SK-N-SH (cell line): ENCODE measurements at regions not wholly inside any gene's neighbourhood (a gene's known extent, or its start where the extent isn't known, plus 50 kb on each side); places are given as distances from the start of the nearest gene placed in this dataset.

ENCODE experiments used
- CTCF ChIA-PET: fragments of 300-600, 350-600 bp; formaldehyde crosslinking; extraction: SDS; loops from one replicate; lab custom pipeline; 2021; lab: Yijun Ruan, JAX
- POLR2A ChIA-PET: fragments of 350-600 bp; sonication (Branson Sonifier 250); formaldehyde crosslinking; extraction: SDS; loops from one replicate; lab custom pipeline; 2020; ENCODE audit warnings: antibody characterized with exemption, inconsistent platforms; lab: Yijun Ruan, JAX
- DNase-seq: peaks from one replicate; pipeline ENCODE4 v3.0.0; 2012
- H2AFZ ChIP-seq: fragments of 200-600 bp; sonication (generic); 2 replicates; pipeline ENCODE4 v1.8.1; 2016; ENCODE audit warnings: antibody characterized with exemption, mild to moderate bottlenecking, low read depth
- H3F3A ChIP-seq: fragments of 200-600 bp; sonication (generic); replicated peaks from 2 replicates; pipeline ENCODE3; 2016; ENCODE audit warnings: antibody characterized with exemption, mild to moderate bottlenecking; ENCODE audit not compliant: insufficient read depth
- H3K27ac ChIP-seq, 2 experiments: fragments of 200-500 bp in 1 of 2; fragments of 200-600 bp in 1 of 2; sonication (Bioruptor generic) in 1 of 2; sonication (generic), shearing (Covaris generic) in 1 of 2; 2 replicates each; pipeline versions ENCODE4 v1.5.1 to v1.6.1; 2014 to 2016; ENCODE audit warnings: low read depth in 2 of 2, inconsistent platforms in 1 of 2, low read length in 1 of 2, mild to moderate bottlenecking in 1 of 2, mixed read lengths in 1 of 2
- H3K27me3 ChIP-seq: fragments of 200-600 bp; sonication (generic), shearing (Covaris generic); 2 replicates; pipeline ENCODE4 v1.6.1; 2016; ENCODE audit warnings: mixed run types; ENCODE audit not compliant: insufficient read depth
- H3K36me3 ChIP-seq, 2 experiments: fragments of 200-500 bp in 1 of 2; fragments of 200-600 bp in 1 of 2; sonication (Bioruptor generic) in 1 of 2; sonication (generic) in 1 of 2; replicated peaks in 1 of 2; 2 replicates each; pipeline versions ENCODE3 to v1.5.1; 2014 to 2016; ENCODE audit warnings: low read length in 1 of 2, mild to moderate bottlenecking in 1 of 2; ENCODE audit not compliant: insufficient read depth in 2 of 2, control insufficient read depth in 1 of 2
- H3K4me1 ChIP-seq, 2 experiments: fragments of 200-500 bp in 1 of 2; fragments of 200-600 bp in 1 of 2; sonication (Bioruptor generic) in 1 of 2; sonication (generic), shearing (Covaris generic) in 1 of 2; 2 replicates each; pipeline versions ENCODE4 v1.5.1 to v1.6.1; 2014 to 2016; ENCODE audit warnings: low read depth in 1 of 2, low read length in 1 of 2, mixed run types in 1 of 2; ENCODE audit not compliant: insufficient read depth in 2 of 2, control insufficient read depth in 1 of 2
- H3K4me2 ChIP-seq: fragments of 200-600 bp; sonication (generic), shearing (Covaris generic); 2 replicates; pipeline ENCODE4 v1.6.1; 2017; ENCODE audit warnings: mixed run types
- H3K4me3 ChIP-seq, 2 experiments: fragments of 200-500 bp in 1 of 2; fragments of 200-600 bp in 1 of 2; sonication (Bioruptor generic) in 1 of 2; sonication (generic), shearing (Covaris generic) in 1 of 2; 2 replicates each; pipeline versions ENCODE4 v1.5.1 to v1.8.1; 2014 to 2016; ENCODE audit warnings: low read depth in 2 of 2, inconsistent platforms in 1 of 2, low read length in 1 of 2, mild to moderate bottlenecking in 1 of 2, mixed read lengths in 1 of 2, moderate library complexity in 1 of 2
- H3K79me2 ChIP-seq: fragments of 200-600 bp; sonication (generic); 2 replicates; pipeline ENCODE4 v1.8.1; 2017; ENCODE audit warnings: mild to moderate bottlenecking; ENCODE audit not compliant: insufficient read depth
- H3K9ac ChIP-seq: fragments of 200-600 bp; sonication (generic); 2 replicates; pipeline ENCODE4 v1.6.1; 2017; ENCODE audit warnings: mixed run types
- H3K9me2 ChIP-seq: fragments of 200-600 bp; sonication (generic); 2 replicates; pipeline ENCODE4 v1.6.1; 2017; ENCODE audit warnings: mixed run types
- H3K9me3 ChIP-seq: fragments of 200-600 bp; sonication (generic); 2 replicates; pipeline ENCODE4 v1.6.1; 2017; ENCODE audit warnings: mixed run types, mild to moderate bottlenecking, moderate library complexity
- H4K20me1 ChIP-seq: fragments of 200-600 bp; sonication (generic); 2 replicates; pipeline ENCODE4 v1.6.1; 2017; ENCODE audit warnings: mild to moderate bottlenecking, mixed run types; ENCODE audit not compliant: insufficient read depth
- ELF1 ChIP-seq: IDR thresholded peaks from 2 replicates; pipeline ENCODE4 v1.4.0; 2012
- FOSL2 ChIP-seq: IDR thresholded peaks from 2 replicates; pipeline ENCODE4 v1.4.0; 2012; ENCODE audit warnings: low read depth, mild to moderate bottlenecking, moderate library complexity, borderline replicate concordance
- GABPA ChIP-seq: IDR thresholded peaks from 2 replicates; pipeline ENCODE4 v1.4.0; 2012; ENCODE audit warnings: low read depth, mild to moderate bottlenecking
- JUND ChIP-seq: IDR thresholded peaks from 2 replicates; pipeline ENCODE4 v1.4.0; 2012
- MEF2A ChIP-seq: IDR thresholded peaks from 2 replicates; pipeline ENCODE4 v1.4.0; 2012; ENCODE audit warnings: low read depth, borderline replicate concordance
- MXI1 ChIP-seq: IDR thresholded peaks from 2 replicates; pipeline ENCODE4 v1.6.1; 2012; ENCODE audit warnings: mild to moderate bottlenecking, low read depth, low read length, improper control_type of control experiment
- NRF1 ChIP-seq: IDR thresholded peaks from 2 replicates; pipeline ENCODE4 v1.6.1; 2012; ENCODE audit warnings: low read depth, mild to moderate bottlenecking, low read length
- RCOR1 ChIP-seq: fragments of 150-350 bp; IDR thresholded peaks from 2 replicates; pipeline ENCODE4 v1.6.1; 2017; ENCODE audit warnings: antibody characterized with exemption, low read length
- SMC3 ChIP-seq: IDR thresholded peaks from 2 replicates; pipeline ENCODE4 v1.6.1; 2012; ENCODE audit warnings: low read depth, low read length, improper control_type of control experiment
- TAF1 ChIP-seq: IDR thresholded peaks from 2 replicates; pipeline ENCODE4 v1.6.1; 2012; ENCODE audit warnings: low read depth, mild to moderate bottlenecking, low read length, moderate library complexity, borderline replicate concordance
- TCF12 ChIP-seq: IDR thresholded peaks from 2 replicates; pipeline ENCODE4 v1.4.0; 2012
- YY1 ChIP-seq: IDR thresholded peaks from 2 replicates; pipeline ENCODE4 v1.4.0; 2012; ENCODE audit warnings: low read depth, mild to moderate bottlenecking
- WGBS: methylation state at CpG from one replicate; pipeline ENCODE4 v1.1.6; 2017; ENCODE audit warnings: low lambda C conversion rate; 5-methylcytosine and 5-hydroxymethylcytosine counted together
- TF ChIP-seq, protein P1 (sequence below): IDR thresholded peaks from 2 replicates; pipeline ENCODE4 v1.4.0; 2012; ENCODE audit warnings: low read depth, borderline replicate concordance
- TF ChIP-seq, protein P2 (sequence below): IDR thresholded peaks from 2 replicates; pipeline ENCODE4 v1.4.0; 2012; ENCODE audit warnings: low read depth, borderline replicate concordance
- TF ChIP-seq, protein P3 (sequence below): fragments of 200-600 bp; sonication (generic); IDR thresholded peaks from 2 replicates; pipeline ENCODE4 v1.6.1; 2017; ENCODE audit warnings: antibody characterized with exemption, mild to moderate bottlenecking, moderate library complexity
- TF ChIP-seq, protein P4 (sequence below): IDR thresholded peaks from 2 replicates; pipeline ENCODE4; 2012
- TF ChIP-seq, protein P5 (sequence below): IDR thresholded peaks from 2 replicates; pipeline ENCODE4 v1.6.1; 2012; ENCODE audit warnings: mild to moderate bottlenecking, low read depth, low read length, moderate library complexity

DNA sequence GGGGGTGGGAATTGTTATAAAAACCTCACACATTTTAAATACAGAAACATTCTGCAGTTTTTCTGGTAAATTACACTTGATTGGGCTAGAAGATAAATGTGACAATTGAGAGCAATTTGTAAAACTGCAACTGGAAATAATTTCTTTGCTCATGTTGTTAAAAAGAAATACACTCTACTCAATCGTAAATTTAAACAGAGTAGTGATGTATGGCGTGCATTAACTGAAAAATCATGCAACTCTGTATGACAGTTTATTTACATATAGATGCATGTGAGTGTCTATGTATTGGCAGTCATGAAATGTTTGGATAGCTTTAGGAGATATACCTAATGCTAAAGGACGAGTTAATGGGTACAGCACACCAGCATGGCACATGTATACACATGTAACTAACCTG is 554.9 kb downstream of the PRELID2 start:
- CTCF ChIA-PET = no interaction called here
- no peak for DNase-seq
- 46% methylated on average over 3 of the region's 3 CpGs for WGBS
- Histone ChIP-seq H3K4me2 (no peak overlapping the region), H3K9me3 (no peaks in the 10 kb centered on the region), H3K79me2 (no peaks in the 10 kb centered on the region), H3K9me2 (no peaks in the 10 kb centered on the region), H3K27ac (no peak overlapping the region), H3K27me3 (no peaks in the 10 kb centered on the region), H3F3A (no peaks in the 10 kb centered on the region), H3K4me1 (no peaks in the 10 kb centered on the region), H2AFZ (no peak overlapping the region), H3K9ac (no peak overlapping the region), H3K36me3 (no peaks in the 10 kb centered on the region), H4K20me1 (no peaks in the 10 kb centered on the region), H3K4me3 (no peak overlapping the region)
- POLR2A ChIA-PET = no interaction called here
- TF ChIP-seq, protein P1, sequence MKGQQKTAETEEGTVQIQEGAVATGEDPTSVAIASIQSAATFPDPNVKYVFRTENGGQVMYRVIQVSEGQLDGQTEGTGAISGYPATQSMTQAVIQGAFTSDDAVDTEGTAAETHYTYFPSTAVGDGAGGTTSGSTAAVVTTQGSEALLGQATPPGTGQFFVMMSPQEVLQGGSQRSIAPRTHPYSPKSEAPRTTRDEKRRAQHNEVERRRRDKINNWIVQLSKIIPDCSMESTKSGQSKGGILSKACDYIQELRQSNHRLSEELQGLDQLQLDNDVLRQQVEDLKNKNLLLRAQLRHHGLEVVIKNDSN = no peak
- TF ChIP-seq, protein P2, sequence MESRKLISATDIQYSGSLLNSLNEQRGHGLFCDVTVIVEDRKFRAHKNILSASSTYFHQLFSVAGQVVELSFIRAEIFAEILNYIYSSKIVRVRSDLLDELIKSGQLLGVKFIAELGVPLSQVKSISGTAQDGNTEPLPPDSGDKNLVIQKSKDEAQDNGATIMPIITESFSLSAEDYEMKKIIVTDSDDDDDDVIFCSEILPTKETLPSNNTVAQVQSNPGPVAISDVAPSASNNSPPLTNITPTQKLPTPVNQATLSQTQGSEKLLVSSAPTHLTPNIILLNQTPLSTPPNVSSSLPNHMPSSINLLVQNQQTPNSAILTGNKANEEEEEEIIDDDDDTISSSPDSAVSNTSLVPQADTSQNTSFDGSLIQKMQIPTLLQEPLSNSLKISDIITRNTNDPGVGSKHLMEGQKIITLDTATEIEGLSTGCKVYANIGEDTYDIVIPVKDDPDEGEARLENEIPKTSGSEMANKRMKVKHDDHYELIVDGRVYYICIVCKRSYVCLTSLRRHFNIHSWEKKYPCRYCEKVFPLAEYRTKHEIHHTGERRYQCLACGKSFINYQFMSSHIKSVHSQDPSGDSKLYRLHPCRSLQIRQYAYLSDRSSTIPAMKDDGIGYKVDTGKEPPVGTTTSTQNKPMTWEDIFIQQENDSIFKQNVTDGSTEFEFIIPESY = no peak
- TF ChIP-seq, protein P3, sequence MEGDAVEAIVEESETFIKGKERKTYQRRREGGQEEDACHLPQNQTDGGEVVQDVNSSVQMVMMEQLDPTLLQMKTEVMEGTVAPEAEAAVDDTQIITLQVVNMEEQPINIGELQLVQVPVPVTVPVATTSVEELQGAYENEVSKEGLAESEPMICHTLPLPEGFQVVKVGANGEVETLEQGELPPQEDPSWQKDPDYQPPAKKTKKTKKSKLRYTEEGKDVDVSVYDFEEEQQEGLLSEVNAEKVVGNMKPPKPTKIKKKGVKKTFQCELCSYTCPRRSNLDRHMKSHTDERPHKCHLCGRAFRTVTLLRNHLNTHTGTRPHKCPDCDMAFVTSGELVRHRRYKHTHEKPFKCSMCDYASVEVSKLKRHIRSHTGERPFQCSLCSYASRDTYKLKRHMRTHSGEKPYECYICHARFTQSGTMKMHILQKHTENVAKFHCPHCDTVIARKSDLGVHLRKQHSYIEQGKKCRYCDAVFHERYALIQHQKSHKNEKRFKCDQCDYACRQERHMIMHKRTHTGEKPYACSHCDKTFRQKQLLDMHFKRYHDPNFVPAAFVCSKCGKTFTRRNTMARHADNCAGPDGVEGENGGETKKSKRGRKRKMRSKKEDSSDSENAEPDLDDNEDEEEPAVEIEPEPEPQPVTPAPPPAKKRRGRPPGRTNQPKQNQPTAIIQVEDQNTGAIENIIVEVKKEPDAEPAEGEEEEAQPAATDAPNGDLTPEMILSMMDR = no peak
- no peak for TF ChIP-seq MXI1
- TF ChIP-seq, protein P4, sequence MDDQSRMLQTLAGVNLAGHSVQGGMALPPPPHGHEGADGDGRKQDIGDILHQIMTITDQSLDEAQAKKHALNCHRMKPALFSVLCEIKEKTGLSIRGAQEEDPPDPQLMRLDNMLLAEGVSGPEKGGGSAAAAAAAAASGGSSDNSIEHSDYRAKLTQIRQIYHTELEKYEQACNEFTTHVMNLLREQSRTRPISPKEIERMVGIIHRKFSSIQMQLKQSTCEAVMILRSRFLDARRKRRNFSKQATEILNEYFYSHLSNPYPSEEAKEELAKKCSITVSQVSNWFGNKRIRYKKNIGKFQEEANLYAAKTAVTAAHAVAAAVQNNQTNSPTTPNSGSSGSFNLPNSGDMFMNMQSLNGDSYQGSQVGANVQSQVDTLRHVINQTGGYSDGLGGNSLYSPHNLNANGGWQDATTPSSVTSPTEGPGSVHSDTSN = no peak
- TF ChIP-seq GABPA = no peak
- TF ChIP-seq NRF1 = no peak
- TF ChIP-seq ELF1 = no peak
- TF ChIP-seq MEF2A = no peak
- TF ChIP-seq TAF1 = no peak
- no peak for TF ChIP-seq JUND

DNA sequence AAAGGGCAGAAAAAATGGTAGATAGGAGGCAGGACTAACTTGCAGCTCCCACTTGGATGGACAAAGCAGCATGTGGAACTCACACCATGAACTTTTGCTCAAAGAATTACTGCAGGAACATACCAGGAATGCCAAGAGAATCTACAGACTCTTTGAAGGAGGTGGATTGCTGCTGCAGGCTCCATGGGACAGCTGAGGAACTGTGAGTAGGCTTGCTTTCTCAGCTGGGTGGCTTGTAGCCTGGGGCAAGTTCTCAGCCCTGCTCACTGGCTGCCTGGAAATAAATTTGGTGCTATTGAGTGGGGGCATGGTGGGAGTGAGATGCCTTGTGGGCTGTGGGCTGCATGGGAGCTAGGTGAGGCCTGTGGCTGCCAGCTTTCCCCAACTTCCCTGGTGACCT is 574.5 kb downstream of the PRELID2 start:
- Histone ChIP-seq H4K20me1 (no peaks in the 10 kb centered on the region), H3K79me2 (no peaks in the 10 kb centered on the region), H3K36me3 (no peaks in the 10 kb centered on the region), H3K4me2 (no peak overlapping the region), H3K9me2 (no peaks in the 10 kb centered on the region), H3K9me3 (no peaks in the 10 kb centered on the region), H3K27me3 (no peaks in the 10 kb centered on the region), H2AFZ (no peak overlapping the region), H3K4me1 (no peaks in the 10 kb centered on the region), H3K27ac (no peak overlapping the region), H3K4me3 (no peak overlapping the region), H3K9ac (no peak overlapping the region), H3F3A (no peaks in the 10 kb centered on the region)
- DNase-seq = no peak
- POLR2A ChIA-PET = no interaction called here
- CTCF ChIA-PET = no interaction called here
- TF ChIP-seq, protein P4 = no peak
- TF ChIP-seq TCF12 (no peak), RCOR1 (no peak), ELF1 (no peak), YY1 (no peak), SMC3 (no peak), MEF2A (no peak), JUND (no peak), FOSL2 (no peak)
- TF ChIP-seq, protein P5, sequence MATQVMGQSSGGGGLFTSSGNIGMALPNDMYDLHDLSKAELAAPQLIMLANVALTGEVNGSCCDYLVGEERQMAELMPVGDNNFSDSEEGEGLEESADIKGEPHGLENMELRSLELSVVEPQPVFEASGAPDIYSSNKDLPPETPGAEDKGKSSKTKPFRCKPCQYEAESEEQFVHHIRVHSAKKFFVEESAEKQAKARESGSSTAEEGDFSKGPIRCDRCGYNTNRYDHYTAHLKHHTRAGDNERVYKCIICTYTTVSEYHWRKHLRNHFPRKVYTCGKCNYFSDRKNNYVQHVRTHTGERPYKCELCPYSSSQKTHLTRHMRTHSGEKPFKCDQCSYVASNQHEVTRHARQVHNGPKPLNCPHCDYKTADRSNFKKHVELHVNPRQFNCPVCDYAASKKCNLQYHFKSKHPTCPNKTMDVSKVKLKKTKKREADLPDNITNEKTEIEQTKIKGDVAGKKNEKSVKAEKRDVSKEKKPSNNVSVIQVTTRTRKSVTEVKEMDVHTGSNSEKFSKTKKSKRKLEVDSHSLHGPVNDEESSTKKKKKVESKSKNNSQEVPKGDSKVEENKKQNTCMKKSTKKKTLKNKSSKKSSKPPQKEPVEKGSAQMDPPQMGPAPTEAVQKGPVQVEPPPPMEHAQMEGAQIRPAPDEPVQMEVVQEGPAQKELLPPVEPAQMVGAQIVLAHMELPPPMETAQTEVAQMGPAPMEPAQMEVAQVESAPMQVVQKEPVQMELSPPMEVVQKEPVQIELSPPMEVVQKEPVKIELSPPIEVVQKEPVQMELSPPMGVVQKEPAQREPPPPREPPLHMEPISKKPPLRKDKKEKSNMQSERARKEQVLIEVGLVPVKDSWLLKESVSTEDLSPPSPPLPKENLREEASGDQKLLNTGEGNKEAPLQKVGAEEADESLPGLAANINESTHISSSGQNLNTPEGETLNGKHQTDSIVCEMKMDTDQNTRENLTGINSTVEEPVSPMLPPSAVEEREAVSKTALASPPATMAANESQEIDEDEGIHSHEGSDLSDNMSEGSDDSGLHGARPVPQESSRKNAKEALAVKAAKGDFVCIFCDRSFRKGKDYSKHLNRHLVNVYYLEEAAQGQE = no peak
